GM13976 (cell line): ENCODE measurements at regions not wholly inside any gene's neighbourhood (a gene's known extent, or its start where the extent isn't known, plus 50 kb on each side); places are given as distances from the start of the nearest gene placed in this dataset.

ENCODE experiments used
- DNase-seq: peaks from one replicate; pipeline ENCODE4 v3.0.0; 2012; ENCODE audit warnings: low spot score
- CTCF ChIP-seq: IDR thresholded peaks from 2 replicates; pipeline ENCODE4 v1.5.1; 2012; ENCODE audit warnings: borderline replicate concordance, mild to moderate bottlenecking; ENCODE audit not compliant: insufficient read depth; ENCODE audit errors: extremely low read depth, missing control alignments, control extremely low read depth
- in situ Hi-C: fragments of 300-500 bp; cut with MboI; formaldehyde crosslinking; loops from one replicate; pipeline ENCODE4 v1.12.0; 2022; ENCODE audit warnings: low sequenced_read_pairs, mixed read lengths, inconsistent platforms; ENCODE audit not compliant: unreplicated experiment

- in situ Hi-C loops, result no loop called here
- no peak for DNase-seq
- no peak for TF ChIP-seq CTCF
These were observed 204.2 kb downstream of the EMX2 start for GRCh38 chr10:117746541-117747448.

- DNase-seq, result no peak
- no peak for TF ChIP-seq CTCF
- in situ Hi-C loops, result no loop called here
These were observed 205.1 kb downstream of the EMX2 start for GRCh38 chr10:117747636-117748035.

GRCh38 chr10:117748058-117748457, 205.5 kb downstream of the EMX2 start:
- no peak for DNase-seq
- in situ Hi-C loops, result no loop called here
- no peak for TF ChIP-seq CTCF

GRCh38 chr10:117750616-117751015, 208.1 kb downstream of the EMX2 start:
- TF ChIP-seq CTCF, result no peak
- in situ Hi-C loops, result no loop called here
- no peak for DNase-seq

- in situ Hi-C loops, result no loop called here
- DNase-seq, result no peak
- no peak for TF ChIP-seq CTCF
These were observed 208.7 kb downstream of the EMX2 start for GRCh38 chr10:117751259-117751658.

- no peak for DNase-seq
- no peak for TF ChIP-seq CTCF
- in situ Hi-C loops, result no loop called here
These were observed 209.6 kb downstream of the EMX2 start for GRCh38 chr10:117752103-117752502.
